Heart left ventricle (tissue), 13 donors: ENCODE measurements at regions not wholly inside any gene's neighbourhood (a gene's known extent, or its start where the extent isn't known, plus 50 kb on each side); places are given as distances from the start of the nearest gene placed in this dataset.

Source experiments
- CTCF ChIP-seq, 12 donors: fragments of 200-600 bp; sonication (generic) in 4 of 12; IDR thresholded peaks; one replicate each; pipeline versions ENCODE4 v1.5.0 to v1.8.0; 2018 to 2022; ENCODE audit warnings: antibody characterized with exemption in 12 of 12, mild to moderate bottlenecking in 5 of 12
- POLR2A ChIP-seq, 2 donors: fragments of 450-650 bp; IDR thresholded peaks; one replicate each; pipeline ENCODE4 v1.6.1; 2017; ENCODE audit warnings: antibody characterized with exemption in 2 of 2, mild to moderate bottlenecking in 2 of 2, moderate library complexity in 2 of 2
- donor health status: ischemic (EF 13 %, LVEDD 7.1; RV severe dilation, severe dysfunction).
- donor health status: DM: no; HTN: yes; CAD: no.
- donor health status: DM: no; HTN: no; CAD: no.
- donor health status: ischemic (EF 25% LVEDD 6.9; RV normal size, moderate dysfunction).
- donor health status: ischemic (EF 25% LVEDD 5.7; RV mildly dilated, moderate dysfunction).
- donor health status: ischemic (EF 35%, LVEDD 5.7; RV mildly dilated, moderate dysfunction).
- donor health status: nonischemic (EF 11% LVEDD 7.7; RV severe dilation, severe dysfunction).
- donor health status: DM: yes; HTN: yes; CAD: no.
- donor health status: PGD.
- donor health status: ischemic (EF 29% LVEDD 5.4; RV normal size, mild dysfunction).
- donor health status: nonischemic (EF 23%, LVEDD 6.1; RV moderate dilation, normal function).

- TF ChIP-seq CTCF (IDR thresholded peaks at IDR 0.05) (no peak), POLR2A (IDR thresholded peaks at IDR 0.05) (no peak)
Observed at GRCh38 chr6:147758303-147758702, 249.8 kb downstream of the SAMD5 start.
